Fibroblast of lung (primary cell): ENCODE measurements at regions not wholly inside any gene's neighbourhood (a gene's known extent, or its start where the extent isn't known, plus 50 kb on each side); places are given as distances from the start of the nearest gene placed in this dataset.

Source experiments
- EZH2 ChIP-seq: IDR thresholded peaks from 2 replicates; pipeline ENCODE4 v1.5.1; 2012; ENCODE audit warnings: low read length, control low read depth, mild to moderate bottlenecking; ENCODE audit errors: missing control alignments
- TF ChIP-seq, protein P1 (sequence below), 2 donors: IDR thresholded peaks in 1 of 2; conservative IDR thresholded peaks in 1 of 2; 1 replicate in 1 of 2; 2 replicates in 1 of 2; pipeline ENCODE4 v1.5.1; 2011 to 2012; ENCODE audit warnings: low read length in 2 of 2, control low read depth in 1 of 2, inconsistent platforms in 1 of 2, low read depth in 1 of 2, mild to moderate bottlenecking in 1 of 2

DNA sequence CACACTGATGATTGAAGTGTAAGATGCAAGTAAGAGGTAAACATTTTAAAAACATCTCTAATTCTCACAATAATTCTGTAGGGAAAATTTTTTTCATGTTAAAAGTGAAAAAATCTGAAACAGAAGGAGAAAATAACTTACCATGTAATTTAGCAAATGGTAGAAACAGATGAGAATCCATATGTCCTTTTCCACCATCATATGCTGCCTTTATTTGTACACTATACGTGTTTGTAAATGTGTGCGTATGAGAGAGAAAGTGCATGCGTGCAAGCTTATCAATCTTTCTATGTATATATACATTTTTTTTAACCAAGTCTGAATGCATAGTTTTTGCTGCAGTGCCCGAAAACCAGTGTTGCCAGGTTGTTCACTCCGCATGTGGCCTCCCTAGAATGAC is 186.7 kb downstream of the IZUMO3 start:
- TF ChIP-seq, protein P1, sequence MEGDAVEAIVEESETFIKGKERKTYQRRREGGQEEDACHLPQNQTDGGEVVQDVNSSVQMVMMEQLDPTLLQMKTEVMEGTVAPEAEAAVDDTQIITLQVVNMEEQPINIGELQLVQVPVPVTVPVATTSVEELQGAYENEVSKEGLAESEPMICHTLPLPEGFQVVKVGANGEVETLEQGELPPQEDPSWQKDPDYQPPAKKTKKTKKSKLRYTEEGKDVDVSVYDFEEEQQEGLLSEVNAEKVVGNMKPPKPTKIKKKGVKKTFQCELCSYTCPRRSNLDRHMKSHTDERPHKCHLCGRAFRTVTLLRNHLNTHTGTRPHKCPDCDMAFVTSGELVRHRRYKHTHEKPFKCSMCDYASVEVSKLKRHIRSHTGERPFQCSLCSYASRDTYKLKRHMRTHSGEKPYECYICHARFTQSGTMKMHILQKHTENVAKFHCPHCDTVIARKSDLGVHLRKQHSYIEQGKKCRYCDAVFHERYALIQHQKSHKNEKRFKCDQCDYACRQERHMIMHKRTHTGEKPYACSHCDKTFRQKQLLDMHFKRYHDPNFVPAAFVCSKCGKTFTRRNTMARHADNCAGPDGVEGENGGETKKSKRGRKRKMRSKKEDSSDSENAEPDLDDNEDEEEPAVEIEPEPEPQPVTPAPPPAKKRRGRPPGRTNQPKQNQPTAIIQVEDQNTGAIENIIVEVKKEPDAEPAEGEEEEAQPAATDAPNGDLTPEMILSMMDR (conservative IDR thresholded peaks at IDR 0.05 in 1 of 2, IDR thresholded peaks at IDR 0.05 in 1 of 2; ENCODE audit: low read depth in 1 of 2, low read length in 2 of 2) = no peak
- no peak for TF ChIP-seq EZH2
